ENCODE measurements at regions not wholly inside any gene's neighbourhood (a gene's known extent, or its start where the extent isn't known, plus 50 kb on each side); places are given as distances from the start of the nearest gene placed in this dataset.

DNA sequence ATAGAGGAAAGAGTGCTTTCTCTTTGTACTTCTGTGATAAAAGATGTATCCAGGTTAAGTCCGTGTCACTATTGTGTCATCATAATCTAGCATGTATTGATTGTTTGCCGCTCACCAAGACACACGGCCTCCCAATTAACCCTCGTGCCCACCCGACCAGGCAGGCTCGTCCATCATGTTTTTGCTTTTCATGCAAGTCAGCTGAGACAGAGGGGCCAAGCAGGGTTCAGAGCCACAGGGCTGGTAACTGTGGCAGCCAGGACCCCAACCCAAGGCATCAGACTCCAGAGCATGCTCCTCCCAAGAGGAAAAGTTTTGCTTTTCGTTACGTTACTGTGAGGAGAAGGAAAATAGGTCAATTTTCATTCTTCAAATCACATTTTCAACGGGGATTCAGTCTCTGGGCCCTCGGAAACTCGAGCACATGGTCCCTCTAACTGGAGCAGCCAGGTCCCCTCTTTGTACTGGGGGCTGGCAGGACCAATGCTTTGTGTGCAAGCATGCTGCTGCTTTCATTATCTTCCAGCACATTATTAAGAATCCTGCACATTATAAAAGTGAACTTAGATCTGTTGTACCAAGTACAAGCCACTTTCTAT lies 161.1 kb upstream of the TOPAZ1 start:
- no peak overlapping the region for H3K4me3 Mint-ChIP-seq
- Histone ChIP-seq H3K23me2 (ENCODE audit: insufficient read length, low read depth, low read length, poor library complexity, severe bottlenecking) (no peaks in the 10 kb centered on the region), H3K9me3 (ENCODE audit: control insufficient read depth, low read depth, low read length) (no peaks in the 10 kb centered on the region), H3K14ac (ENCODE audit: insufficient read depth, low read length) (no peak overlapping the region), H4K5ac (ENCODE audit: insufficient read length, low read depth, low read length) (no peak overlapping the region), H2AK5ac (ENCODE audit: insufficient read length, low read length) (no peak overlapping the region), H2BK5ac (ENCODE audit: insufficient read length, low read length) (no peak overlapping the region), H3K79me1 (ENCODE audit: insufficient read depth, low read depth, low read length, poor library complexity, severe bottlenecking) (no peaks in the 10 kb centered on the region), H3K27ac (ENCODE audit: insufficient read length, low read depth, low read length) (no peak overlapping the region), H2BK20ac (ENCODE audit: low read depth, low read length, poor library complexity, severe bottlenecking) (no peak overlapping the region), H2BK15ac (ENCODE audit: low read depth, low read length) (no peak overlapping the region), H4K91ac (ENCODE audit: insufficient read length, low read depth, low read length) (no peak overlapping the region), H3K56ac (ENCODE audit: insufficient read length, low read depth, low read length) (no peak overlapping the region), H3K4me2 (ENCODE audit: insufficient read depth, insufficient read length, low read length) (no peak overlapping the region), H3K79me2 (ENCODE audit: insufficient read depth, low read length) (no peaks in the 10 kb centered on the region), H3K4ac (ENCODE audit: low read depth, low read length) (no peak overlapping the region), H4K20me1 (ENCODE audit: control insufficient read depth, insufficient read depth, insufficient read length) (no peaks in the 10 kb centered on the region), H3K27me3 (ENCODE audit: insufficient read depth, low read length) (no peaks in the 10 kb centered on the region), H2AFZ (ENCODE audit: low read length) (no peak overlapping the region), H3K4me1 (ENCODE audit: insufficient read depth, low read length) (peaks cover 6% of the 10 kb centered on the region), H3K9ac (ENCODE audit: extremely low read depth, insufficient read length, low read length) (no peak overlapping the region), H2BK120ac (ENCODE audit: low read depth, low read length, poor library complexity, severe bottlenecking) (no peak overlapping the region), H4K8ac (replicated peaks; ENCODE audit: insufficient read length, low read depth, low read length) (no peak overlapping the region), H3K18ac (ENCODE audit: insufficient read length, low read depth, low read length) (no peak overlapping the region), H2BK12ac (ENCODE audit: insufficient read length, low read depth, low read length) (no peak overlapping the region), H3K23ac (ENCODE audit: insufficient read length, low read depth, low read length) (no peak overlapping the region), H3T11ph (ENCODE audit: low read length) (no peak overlapping the region)
- peaks cover 28% of the 10 kb centered on the region in 2 experiments for H3K4me1 Mint-ChIP-seq
- DNase-seq, result no peak
- WGBS (ENCODE audit: extremely low coverage, insufficient read length, low lambda C conversion rate), result no CpG with 5 or more reads among the region's 11 CpGs
- TF ChIP-seq, protein P1, sequence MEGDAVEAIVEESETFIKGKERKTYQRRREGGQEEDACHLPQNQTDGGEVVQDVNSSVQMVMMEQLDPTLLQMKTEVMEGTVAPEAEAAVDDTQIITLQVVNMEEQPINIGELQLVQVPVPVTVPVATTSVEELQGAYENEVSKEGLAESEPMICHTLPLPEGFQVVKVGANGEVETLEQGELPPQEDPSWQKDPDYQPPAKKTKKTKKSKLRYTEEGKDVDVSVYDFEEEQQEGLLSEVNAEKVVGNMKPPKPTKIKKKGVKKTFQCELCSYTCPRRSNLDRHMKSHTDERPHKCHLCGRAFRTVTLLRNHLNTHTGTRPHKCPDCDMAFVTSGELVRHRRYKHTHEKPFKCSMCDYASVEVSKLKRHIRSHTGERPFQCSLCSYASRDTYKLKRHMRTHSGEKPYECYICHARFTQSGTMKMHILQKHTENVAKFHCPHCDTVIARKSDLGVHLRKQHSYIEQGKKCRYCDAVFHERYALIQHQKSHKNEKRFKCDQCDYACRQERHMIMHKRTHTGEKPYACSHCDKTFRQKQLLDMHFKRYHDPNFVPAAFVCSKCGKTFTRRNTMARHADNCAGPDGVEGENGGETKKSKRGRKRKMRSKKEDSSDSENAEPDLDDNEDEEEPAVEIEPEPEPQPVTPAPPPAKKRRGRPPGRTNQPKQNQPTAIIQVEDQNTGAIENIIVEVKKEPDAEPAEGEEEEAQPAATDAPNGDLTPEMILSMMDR (conservative IDR thresholded peaks at IDR 0.05), result no peak
- peaks cover 5% of the 10 kb centered on the region for H3K27me3 Mint-ChIP-seq (ENCODE audit: low read depth)
- no peak overlapping the region for H3K27ac Mint-ChIP-seq
- no peaks in the 10 kb centered on the region for H3K9me3 Mint-ChIP-seq
- H3K36me3 Mint-ChIP-seq (ENCODE audit: insufficient read depth in 1 of 3, low read depth in 3 of 3), result no peaks in the 10 kb centered on the region

Measured in H9 (cell line).